HK-2 (cell line): ENCODE measurements at regions not wholly inside any gene's neighbourhood (a gene's known extent, or its start where the extent isn't known, plus 50 kb on each side); places are given as distances from the start of the nearest gene placed in this dataset.
"Not testable (repeated sequence)": the region's sequence is repeated elsewhere in the genome, so short reads cannot be mapped to it uniquely, and the experiment has no call there.

ENCODE experiments used
- DNase-seq: peaks from one replicate; pipeline ENCODE4 v3.0.0-alpha.2; 2018; ENCODE audit not compliant: unreplicated experiment

DNA sequence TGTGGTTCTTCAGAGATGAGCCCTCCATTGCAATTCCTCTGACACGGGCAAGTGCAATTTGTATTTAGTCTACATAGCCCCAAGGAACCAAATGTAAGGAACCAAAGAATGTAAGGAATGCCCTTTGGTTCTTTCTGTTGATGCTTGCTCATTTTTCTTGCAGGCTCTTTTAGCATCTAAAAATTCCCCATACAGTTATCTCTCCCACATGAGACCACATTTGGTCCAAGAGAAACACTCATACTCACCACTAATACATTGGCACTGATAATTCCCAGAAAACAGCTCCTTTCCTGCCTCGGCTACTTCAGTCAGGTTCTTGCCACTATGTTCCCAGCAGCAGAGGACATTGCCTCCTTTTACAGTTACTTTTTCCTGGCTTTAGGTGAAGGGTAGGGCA lies 332.6 kb downstream of the AEBP2 start:
- no peak for DNase-seq

GRCh38 chr12:19772776-19773175 lies 333.5 kb downstream of the AEBP2 start:
- no peak for DNase-seq

- DNase-seq, result no peak
Measured at GRCh38 chr12:19775241-19775640, 335.9 kb downstream of the AEBP2 start.

DNA sequence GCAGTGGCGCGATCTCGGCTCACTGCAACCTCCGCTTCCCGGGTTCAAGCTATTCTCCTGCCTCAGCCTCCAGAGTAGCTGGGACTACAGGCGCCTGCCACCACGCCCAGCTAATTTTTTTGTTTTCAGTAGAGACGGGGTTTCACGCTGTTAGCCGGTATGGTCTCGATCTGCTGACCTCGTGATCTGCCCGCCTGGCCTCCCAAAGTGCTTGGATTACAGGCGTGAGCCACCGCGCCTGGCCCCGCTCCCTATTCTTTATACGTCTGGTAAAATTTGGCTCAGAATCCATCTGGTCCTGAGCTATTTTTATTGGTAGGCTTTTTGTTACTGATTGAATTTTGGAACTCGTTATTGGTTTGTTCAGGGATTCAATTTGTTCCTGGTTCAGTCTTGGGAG lies 336.7 kb downstream of the AEBP2 start:
- not testable (repeated sequence) for DNase-seq

GRCh38 chr12:19778172-19778571 lies 338.9 kb downstream of the AEBP2 start:
- DNase-seq, result no peak

GRCh38 chr12:19778797-19779196 lies 339.5 kb downstream of the AEBP2 start:
- no peak for DNase-seq

DNA sequence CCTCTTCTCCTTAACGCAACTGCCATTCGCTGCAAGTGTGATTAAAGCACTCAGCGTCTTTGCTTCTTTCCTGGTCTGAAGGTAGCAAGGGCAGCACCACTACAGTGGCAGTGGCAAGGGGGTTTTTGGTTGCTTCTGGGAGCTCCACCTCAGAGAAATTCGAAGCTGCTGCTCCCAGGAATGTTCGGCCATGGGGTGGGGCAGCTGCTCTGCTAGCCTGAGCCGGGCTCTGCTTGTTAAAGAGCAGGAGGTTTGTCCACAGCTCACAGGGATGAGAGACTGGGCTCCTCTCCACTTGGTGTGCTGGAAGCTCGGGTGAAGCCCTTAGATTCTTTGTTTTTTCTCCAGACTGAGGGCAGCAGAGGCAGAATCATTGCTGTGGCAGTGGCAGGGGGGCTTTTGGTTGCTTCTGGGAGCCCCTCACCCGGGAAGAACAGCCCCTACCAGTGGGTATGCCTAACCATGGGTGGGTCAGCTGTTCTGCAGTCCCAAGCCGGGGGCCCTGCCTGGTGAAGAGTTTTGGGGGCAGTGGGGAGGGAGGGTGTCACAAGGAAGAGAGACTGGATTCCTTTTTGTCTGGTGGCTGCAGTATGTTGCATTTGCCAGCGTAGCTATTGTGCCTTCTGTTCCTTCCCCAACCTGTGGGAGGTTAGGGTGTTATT lies 340.2 kb downstream of the AEBP2 start:
- no peak for DNase-seq

- DNase-seq, result no peak
Measured at GRCh38 chr12:19780460-19780859, 341.2 kb downstream of the AEBP2 start.

GRCh38 chr12:19783547-19784444 lies 344.5 kb downstream of the AEBP2 start:
- no peak for DNase-seq

GRCh38 chr12:19792028-19792427 lies 352.7 kb downstream of the AEBP2 start:
- DNase-seq, result no peak

DNA sequence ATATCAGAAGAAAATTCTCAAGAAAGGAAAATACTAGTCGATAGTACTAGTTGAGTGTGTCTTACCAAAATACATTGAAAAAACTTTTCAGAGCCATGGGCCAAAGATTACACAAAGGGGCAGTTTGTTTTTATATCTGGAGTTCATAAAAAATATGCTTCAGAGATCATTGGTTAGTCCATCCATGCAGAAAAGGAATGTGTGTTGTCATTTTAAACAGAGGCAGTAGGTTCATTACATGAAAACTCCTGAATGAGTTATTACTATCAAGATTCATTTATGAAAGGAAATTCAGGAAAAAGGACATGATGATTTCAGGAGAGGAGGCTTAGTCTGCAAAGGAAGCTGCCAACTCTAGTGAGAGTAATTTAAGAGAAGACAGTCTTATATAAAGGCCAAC lies 354.8 kb downstream of the AEBP2 start:
- no peak for DNase-seq

- no peak for DNase-seq
Measured at GRCh38 chr12:19799216-19799615, 359.9 kb downstream of the AEBP2 start.

DNA sequence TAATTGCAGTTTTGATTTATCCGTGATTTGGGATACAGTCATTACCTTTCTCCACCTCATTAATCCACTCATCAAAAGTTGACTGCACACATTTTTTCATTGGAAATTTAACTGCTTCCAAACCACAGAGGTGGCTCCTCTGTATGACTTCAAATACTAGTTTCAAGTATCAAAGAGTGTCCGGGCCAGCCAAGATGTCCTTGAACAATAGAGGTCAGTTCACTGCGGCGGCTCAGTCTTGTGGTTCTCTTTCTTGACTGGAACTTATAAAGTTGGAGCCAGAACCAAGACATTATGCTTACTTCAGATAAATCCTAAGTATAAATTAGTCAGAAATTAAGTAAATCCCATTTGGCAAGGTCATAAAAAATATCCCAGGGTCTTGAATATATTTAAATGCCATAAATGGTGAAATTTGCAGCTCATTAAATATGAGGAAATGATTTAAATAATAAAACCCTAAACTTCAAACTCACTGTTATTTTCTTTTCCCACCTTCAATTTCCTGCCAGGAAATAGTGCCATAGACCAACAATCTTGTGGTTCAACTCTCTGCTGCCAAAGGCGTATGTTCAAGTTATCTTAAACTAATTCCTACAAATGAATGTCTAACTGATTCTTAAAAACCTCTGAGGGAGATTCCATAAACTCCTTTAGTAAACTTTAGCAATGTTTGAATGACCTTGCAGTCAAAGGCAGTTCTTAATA lies 360.8 kb downstream of the AEBP2 start:
- no peak for DNase-seq

DNA sequence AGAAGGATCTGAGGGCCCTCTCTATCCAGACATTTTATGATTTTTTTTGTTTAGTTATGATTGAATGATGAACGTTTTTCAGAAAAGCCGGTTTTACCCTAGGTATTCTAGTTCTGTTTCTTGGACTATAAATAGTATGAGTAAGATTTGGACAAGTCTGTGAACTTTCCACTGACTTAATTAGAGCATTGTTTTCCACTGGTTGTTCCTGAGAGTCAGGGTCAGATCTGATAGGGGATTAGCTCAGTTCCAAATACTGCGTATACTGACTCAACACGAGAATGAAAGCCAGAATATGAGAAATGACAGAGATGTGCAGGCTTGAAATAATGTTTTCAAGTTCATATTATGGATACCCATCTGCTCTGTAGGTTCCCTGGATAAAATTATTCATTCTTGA lies 361.6 kb downstream of the AEBP2 start:
- DNase-seq, result no peak

GRCh38 chr12:19801941-19802340 lies 362.6 kb downstream of the AEBP2 start:
- DNase-seq, result no peak

DNA sequence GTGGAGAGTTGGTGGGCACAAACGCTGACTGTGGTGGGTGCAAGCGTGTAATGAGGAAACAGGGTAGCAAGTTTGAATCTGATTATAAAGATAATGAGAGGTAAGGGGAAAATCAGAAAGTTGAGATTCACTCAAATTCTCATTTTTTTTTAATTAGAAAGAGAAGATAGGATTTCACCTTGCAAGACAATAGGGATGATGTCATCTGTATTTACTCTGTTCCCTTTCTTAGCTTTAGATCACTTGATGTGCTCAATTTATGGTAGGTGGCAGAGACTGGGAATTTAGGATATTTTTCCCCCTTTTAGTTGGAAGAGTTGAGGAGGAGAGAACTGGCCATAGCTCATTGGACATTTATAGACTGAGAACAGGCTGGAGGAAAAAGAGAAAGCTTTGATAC lies 363.6 kb downstream of the AEBP2 start:
- no peak for DNase-seq

DNA sequence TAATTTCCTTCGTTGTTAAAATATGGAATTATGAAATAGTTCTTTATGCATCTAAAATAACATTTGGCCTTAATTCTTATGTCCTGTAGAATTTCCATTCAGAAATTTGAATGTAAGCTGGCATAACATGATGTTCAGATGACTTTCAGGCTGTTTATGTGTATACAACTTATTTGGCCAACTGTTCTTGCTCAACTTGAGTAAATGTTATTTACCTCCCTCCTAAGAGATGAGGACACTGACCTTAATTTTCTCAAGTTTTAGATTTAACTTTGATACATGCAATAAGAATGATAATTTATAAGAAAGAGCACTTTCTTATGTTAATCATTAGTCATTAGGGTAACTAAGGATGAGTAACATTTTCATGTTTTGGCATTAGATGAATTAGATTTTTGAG lies 365.4 kb downstream of the AEBP2 start:
- no peak for DNase-seq

- no peak for DNase-seq
Measured at GRCh38 chr12:19808371-19808770, 369.1 kb downstream of the AEBP2 start.

DNA sequence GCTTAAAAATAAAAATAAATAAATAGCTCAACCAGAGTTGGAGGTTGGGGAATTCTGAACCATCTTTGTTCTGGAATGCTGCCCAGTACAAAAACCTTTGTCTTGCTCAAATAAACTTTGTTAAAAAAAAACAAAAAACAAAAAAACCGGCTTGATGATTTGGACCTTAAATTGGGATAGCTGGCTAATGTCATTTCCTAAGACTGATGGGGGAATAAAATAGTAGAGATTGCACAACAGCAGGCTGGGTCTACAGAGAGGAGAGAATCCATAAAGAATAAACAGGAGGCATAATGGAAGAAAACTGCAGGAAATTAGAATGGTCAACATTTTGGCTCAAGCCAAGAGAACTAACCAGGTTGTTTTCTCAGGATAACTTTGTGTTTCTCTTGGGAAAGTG lies 370.9 kb downstream of the AEBP2 start:
- no peak for DNase-seq

DNA sequence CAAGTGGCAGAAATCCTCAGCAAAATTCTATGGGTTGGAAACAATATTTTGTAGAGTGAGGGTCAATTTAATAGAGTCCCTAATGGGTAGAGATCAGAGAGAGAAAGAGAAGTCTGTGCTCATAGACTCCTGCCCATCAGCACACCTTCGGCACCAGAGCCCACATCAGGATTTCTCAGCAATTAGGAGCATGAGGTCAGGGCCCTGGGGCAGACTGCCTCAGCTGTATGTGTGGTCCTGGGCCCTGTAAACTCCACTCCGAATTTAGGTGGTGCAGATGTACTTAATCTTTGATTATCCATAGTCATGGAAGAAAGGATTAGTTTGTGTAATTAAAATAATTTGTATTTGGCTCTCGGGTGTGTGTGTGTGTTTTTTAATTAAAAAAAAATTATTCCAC lies 372.6 kb downstream of the AEBP2 start:
- DNase-seq, result no peak

GRCh38 chr12:19819231-19819630 lies 379.9 kb downstream of the AEBP2 start:
- no peak for DNase-seq

DNA sequence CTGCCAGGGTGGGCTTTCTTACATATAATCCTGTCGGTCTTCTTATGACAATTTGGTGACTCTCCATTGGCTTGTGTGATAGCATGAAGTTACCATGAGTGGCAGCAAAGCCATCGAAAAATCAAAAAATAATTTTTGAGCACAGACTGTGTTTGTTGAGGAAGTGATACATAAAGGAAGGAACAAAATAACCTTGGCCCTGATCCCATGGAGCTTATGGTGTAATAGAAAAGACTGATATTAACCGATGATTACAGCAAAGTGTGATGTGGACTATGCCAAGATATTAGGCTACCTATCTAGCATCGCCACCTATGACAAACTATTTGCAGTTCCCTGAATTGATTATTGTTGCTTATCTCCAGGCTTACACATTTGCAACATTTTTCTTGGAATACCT lies 383.2 kb downstream of the AEBP2 start:
- DNase-seq, result no peak

DNA sequence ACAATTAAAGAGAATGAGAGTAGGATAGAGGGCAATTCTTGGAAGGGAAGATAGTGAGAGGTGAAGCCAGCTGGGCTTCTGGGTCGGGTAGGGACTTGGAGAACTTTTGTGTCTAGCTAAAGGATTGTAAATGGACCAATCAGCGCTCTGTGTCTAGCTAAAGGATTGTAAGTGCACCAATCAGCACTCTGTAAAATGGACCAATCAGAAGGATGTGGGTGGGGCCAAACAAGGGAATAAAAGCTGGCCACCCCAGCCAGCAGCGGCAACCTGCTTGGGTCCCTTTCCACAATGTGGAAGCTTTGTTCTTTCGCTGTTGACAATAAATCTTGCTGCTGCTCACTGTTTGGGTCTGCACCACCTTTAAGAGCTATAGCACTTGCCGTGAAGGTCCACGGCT lies 384.0 kb downstream of the AEBP2 start:
- not testable (repeated sequence) for DNase-seq
